Liver (tissue), 8 donors: ENCODE measurements at regions not wholly inside any gene's neighbourhood (a gene's known extent, or its start where the extent isn't known, plus 50 kb on each side); places are given as distances from the start of the nearest gene placed in this dataset.

Source experiments
- DNase-seq: peaks from one replicate; pipeline ENCODE4 v3.0.0-alpha.2; 2017; ENCODE audit warnings: low spot score
- H3K27ac ChIP-seq, 2 donors: one replicate each; pipeline ENCODE4 v1.7.0; 2013; ENCODE audit warnings: inconsistent platforms in 2 of 2, low read length in 2 of 2, control low read depth in 1 of 2, low read depth in 1 of 2, mild to moderate bottlenecking in 1 of 2
- H3K27me3 ChIP-seq, 4 donors: one replicate each; pipeline versions ENCODE4 v1.6.1 to v1.7.0; 2013; ENCODE audit warnings: low read length in 3 of 4, inconsistent platforms in 1 of 4, mild to moderate bottlenecking in 1 of 4, moderate library complexity in 1 of 4; ENCODE audit not compliant: control insufficient read depth in 4 of 4, insufficient read depth in 4 of 4
- H3K36me3 ChIP-seq, 4 donors: one replicate each; pipeline versions ENCODE4 v1.6.1 to v1.7.0; 2013; ENCODE audit warnings: low read length in 3 of 4, mild to moderate bottlenecking in 3 of 4, low read depth in 1 of 4, moderate library complexity in 1 of 4; ENCODE audit not compliant: control insufficient read depth in 4 of 4, insufficient read depth in 3 of 4
- H3K4me1 ChIP-seq, 4 donors: one replicate each; pipeline versions ENCODE4 v1.6.1 to v1.7.0; 2013; ENCODE audit warnings: low read length in 3 of 4, mild to moderate bottlenecking in 3 of 4, moderate library complexity in 1 of 4; ENCODE audit not compliant: control insufficient read depth in 4 of 4, insufficient read depth in 4 of 4
- H3K4me3 ChIP-seq, 3 donors: one replicate each; pipeline versions ENCODE4 v1.6.1 to v1.7.0; 2013; ENCODE audit warnings: low read length in 3 of 3, control low read depth in 1 of 3, low read depth in 1 of 3, mild to moderate bottlenecking in 1 of 3
- H3K9ac ChIP-seq, 2 donors: one replicate each; pipeline ENCODE4 v1.7.0; 2013; ENCODE audit warnings: low read length in 2 of 2, mild to moderate bottlenecking in 2 of 2, moderate library complexity in 2 of 2, control low read depth in 1 of 2, low read depth in 1 of 2
- H3K9me3 ChIP-seq, 4 donors: one replicate each; pipeline versions ENCODE4 v1.6.1 to v1.7.0; 2013; ENCODE audit warnings: low read length in 3 of 4; ENCODE audit not compliant: control insufficient read depth in 4 of 4
- ATF3 ChIP-seq: IDR thresholded peaks from 2 replicates; pipeline ENCODE4 v1.6.1; 2016; ENCODE audit warnings: antibody characterized with exemption
- EGR1 ChIP-seq, 2 donors: IDR thresholded peaks; 2 replicates each; pipeline ENCODE4 v1.6.1; 2016 to 2018; ENCODE audit warnings: antibody characterized with exemption in 2 of 2, low read depth in 2 of 2
- FOXA1 ChIP-seq: IDR thresholded peaks from 2 replicates; pipeline ENCODE4 v1.6.1; 2016; ENCODE audit warnings: antibody characterized with exemption
- FOXA2 ChIP-seq: IDR thresholded peaks from 2 replicates; pipeline ENCODE4 v1.6.1; 2016; ENCODE audit warnings: antibody characterized with exemption
- GABPA ChIP-seq, 2 donors: IDR thresholded peaks in 1 of 2; conservative IDR thresholded peaks in 1 of 2; 2 replicates each; pipeline ENCODE4 v1.6.1; 2016; ENCODE audit warnings: antibody characterized with exemption in 2 of 2, mild to moderate bottlenecking in 1 of 2, moderate library complexity in 1 of 2
- HNF4A ChIP-seq, 2 donors: conservative IDR thresholded peaks; 2 replicates each; pipeline ENCODE4 v1.6.1; 2016; ENCODE audit warnings: antibody characterized with exemption in 2 of 2, mild to moderate bottlenecking in 2 of 2
- HNF4G ChIP-seq: IDR thresholded peaks from 2 replicates; pipeline ENCODE4 v1.6.1; 2016; ENCODE audit warnings: antibody characterized with exemption
- JUND ChIP-seq, 2 donors: IDR thresholded peaks; 2 replicates each; pipeline ENCODE4 v1.6.1; 2016; ENCODE audit warnings: antibody characterized with exemption in 2 of 2
- MAX ChIP-seq: IDR thresholded peaks from 2 replicates; pipeline ENCODE4 v1.6.1; 2016; ENCODE audit warnings: antibody characterized with exemption
- RAD21 ChIP-seq, 2 donors: IDR thresholded peaks; 2 replicates each; pipeline ENCODE4 v1.6.1; 2016; ENCODE audit warnings: antibody characterized with exemption in 2 of 2, mild to moderate bottlenecking in 2 of 2
- TAF1 ChIP-seq: conservative IDR thresholded peaks from 2 replicates; pipeline ENCODE4 v1.6.1; 2016; ENCODE audit warnings: antibody characterized with exemption, mild to moderate bottlenecking
- YY1 ChIP-seq: IDR thresholded peaks from 2 replicates; pipeline ENCODE4 v1.6.1; 2016; ENCODE audit warnings: antibody characterized with exemption, mild to moderate bottlenecking
- WGBS: extraction: QIAGEN DNeasy Blood & Tissue Kit; methylation state at CpG from one replicate; pipeline ENCODE4 v1.1.7; 2013; 5-methylcytosine and 5-hydroxymethylcytosine counted together
- TF ChIP-seq, protein P1 (sequence below): IDR thresholded peaks from 2 replicates; pipeline ENCODE4 v1.6.1; 2016; ENCODE audit warnings: antibody characterized with exemption
- TF ChIP-seq, protein P2 (sequence below): IDR thresholded peaks from 2 replicates; pipeline ENCODE4 v1.6.1; 2016; ENCODE audit warnings: antibody characterized with exemption, mild to moderate bottlenecking
- TF ChIP-seq, protein P3 (sequence below): fragments of 150-350 bp; IDR thresholded peaks from 2 replicates; pipeline ENCODE4 v1.5.1; 2017; ENCODE audit warnings: improper control_type of control experiment, low read depth, low read length; ENCODE audit not compliant: missing input control
- donor health status: healthy.
- donor health status: healthy.
- donor health status: healthy.
- donor health status: healthy.
- donor health status: healthy.

GRCh38 chr2:145600811-145601210, 1080.9 kb upstream of the ZEB2 start:
- no peak overlapping the region for H3K27ac ChIP-seq
- no peaks in the 10 kb centered on the region for H3K4me1 ChIP-seq
- no peak for DNase-seq
- peaks cover 0 to 2% (median 0%) of the 10 kb centered on the region in 4 donors for H3K27me3 ChIP-seq
- TF ChIP-seq MAX: no peak
- 96% methylated on average over 1 of the region's 1 CpG for WGBS
- H3K4me3 ChIP-seq: no peak overlapping the region
- no peaks in the 10 kb centered on the region for H3K9me3 ChIP-seq
- no peaks in the 10 kb centered on the region for H3K36me3 ChIP-seq
- H3K9ac ChIP-seq: no peak overlapping the region

GRCh38 chr2:145599756-145600155, 1079.8 kb upstream of the ZEB2 start:
- H3K27ac ChIP-seq: no peak overlapping the region
- H3K36me3 ChIP-seq: no peaks in the 10 kb centered on the region
- no peaks in the 10 kb centered on the region for H3K4me1 ChIP-seq
- DNase-seq: no peak
- H3K4me3 ChIP-seq: no peak overlapping the region
- no peaks in the 10 kb centered on the region for H3K9me3 ChIP-seq
- peaks cover 0 to 2% (median 0%) of the 10 kb centered on the region in 4 donors for H3K27me3 ChIP-seq
- H3K9ac ChIP-seq: no peak overlapping the region
- TF ChIP-seq FOXA1 (no peak), GABPA (IDR thresholded peaks at IDR 0.05 in 1 of 2, conservative IDR thresholded peaks at IDR 0.05 in 1 of 2) (no peak), TAF1 (no peak), EGR1 (IDR thresholded peaks at IDR 0.05; ENCODE audit: low read depth in 2 of 2) (no peak), HNF4A (conservative IDR thresholded peaks at IDR 0.05) (no peak), MAX (no peak), ATF3 (no peak), RAD21 (IDR thresholded peaks at IDR 0.05) (no peak), JUND (IDR thresholded peaks at IDR 0.05) (no peak), HNF4G (no peak), YY1 (no peak), FOXA2 (no peak)
- TF ChIP-seq, protein P1, sequence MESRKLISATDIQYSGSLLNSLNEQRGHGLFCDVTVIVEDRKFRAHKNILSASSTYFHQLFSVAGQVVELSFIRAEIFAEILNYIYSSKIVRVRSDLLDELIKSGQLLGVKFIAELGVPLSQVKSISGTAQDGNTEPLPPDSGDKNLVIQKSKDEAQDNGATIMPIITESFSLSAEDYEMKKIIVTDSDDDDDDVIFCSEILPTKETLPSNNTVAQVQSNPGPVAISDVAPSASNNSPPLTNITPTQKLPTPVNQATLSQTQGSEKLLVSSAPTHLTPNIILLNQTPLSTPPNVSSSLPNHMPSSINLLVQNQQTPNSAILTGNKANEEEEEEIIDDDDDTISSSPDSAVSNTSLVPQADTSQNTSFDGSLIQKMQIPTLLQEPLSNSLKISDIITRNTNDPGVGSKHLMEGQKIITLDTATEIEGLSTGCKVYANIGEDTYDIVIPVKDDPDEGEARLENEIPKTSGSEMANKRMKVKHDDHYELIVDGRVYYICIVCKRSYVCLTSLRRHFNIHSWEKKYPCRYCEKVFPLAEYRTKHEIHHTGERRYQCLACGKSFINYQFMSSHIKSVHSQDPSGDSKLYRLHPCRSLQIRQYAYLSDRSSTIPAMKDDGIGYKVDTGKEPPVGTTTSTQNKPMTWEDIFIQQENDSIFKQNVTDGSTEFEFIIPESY: no peak
- TF ChIP-seq, protein P2, sequence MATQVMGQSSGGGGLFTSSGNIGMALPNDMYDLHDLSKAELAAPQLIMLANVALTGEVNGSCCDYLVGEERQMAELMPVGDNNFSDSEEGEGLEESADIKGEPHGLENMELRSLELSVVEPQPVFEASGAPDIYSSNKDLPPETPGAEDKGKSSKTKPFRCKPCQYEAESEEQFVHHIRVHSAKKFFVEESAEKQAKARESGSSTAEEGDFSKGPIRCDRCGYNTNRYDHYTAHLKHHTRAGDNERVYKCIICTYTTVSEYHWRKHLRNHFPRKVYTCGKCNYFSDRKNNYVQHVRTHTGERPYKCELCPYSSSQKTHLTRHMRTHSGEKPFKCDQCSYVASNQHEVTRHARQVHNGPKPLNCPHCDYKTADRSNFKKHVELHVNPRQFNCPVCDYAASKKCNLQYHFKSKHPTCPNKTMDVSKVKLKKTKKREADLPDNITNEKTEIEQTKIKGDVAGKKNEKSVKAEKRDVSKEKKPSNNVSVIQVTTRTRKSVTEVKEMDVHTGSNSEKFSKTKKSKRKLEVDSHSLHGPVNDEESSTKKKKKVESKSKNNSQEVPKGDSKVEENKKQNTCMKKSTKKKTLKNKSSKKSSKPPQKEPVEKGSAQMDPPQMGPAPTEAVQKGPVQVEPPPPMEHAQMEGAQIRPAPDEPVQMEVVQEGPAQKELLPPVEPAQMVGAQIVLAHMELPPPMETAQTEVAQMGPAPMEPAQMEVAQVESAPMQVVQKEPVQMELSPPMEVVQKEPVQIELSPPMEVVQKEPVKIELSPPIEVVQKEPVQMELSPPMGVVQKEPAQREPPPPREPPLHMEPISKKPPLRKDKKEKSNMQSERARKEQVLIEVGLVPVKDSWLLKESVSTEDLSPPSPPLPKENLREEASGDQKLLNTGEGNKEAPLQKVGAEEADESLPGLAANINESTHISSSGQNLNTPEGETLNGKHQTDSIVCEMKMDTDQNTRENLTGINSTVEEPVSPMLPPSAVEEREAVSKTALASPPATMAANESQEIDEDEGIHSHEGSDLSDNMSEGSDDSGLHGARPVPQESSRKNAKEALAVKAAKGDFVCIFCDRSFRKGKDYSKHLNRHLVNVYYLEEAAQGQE: no peak
- TF ChIP-seq, protein P3, sequence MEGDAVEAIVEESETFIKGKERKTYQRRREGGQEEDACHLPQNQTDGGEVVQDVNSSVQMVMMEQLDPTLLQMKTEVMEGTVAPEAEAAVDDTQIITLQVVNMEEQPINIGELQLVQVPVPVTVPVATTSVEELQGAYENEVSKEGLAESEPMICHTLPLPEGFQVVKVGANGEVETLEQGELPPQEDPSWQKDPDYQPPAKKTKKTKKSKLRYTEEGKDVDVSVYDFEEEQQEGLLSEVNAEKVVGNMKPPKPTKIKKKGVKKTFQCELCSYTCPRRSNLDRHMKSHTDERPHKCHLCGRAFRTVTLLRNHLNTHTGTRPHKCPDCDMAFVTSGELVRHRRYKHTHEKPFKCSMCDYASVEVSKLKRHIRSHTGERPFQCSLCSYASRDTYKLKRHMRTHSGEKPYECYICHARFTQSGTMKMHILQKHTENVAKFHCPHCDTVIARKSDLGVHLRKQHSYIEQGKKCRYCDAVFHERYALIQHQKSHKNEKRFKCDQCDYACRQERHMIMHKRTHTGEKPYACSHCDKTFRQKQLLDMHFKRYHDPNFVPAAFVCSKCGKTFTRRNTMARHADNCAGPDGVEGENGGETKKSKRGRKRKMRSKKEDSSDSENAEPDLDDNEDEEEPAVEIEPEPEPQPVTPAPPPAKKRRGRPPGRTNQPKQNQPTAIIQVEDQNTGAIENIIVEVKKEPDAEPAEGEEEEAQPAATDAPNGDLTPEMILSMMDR: no peak
